AG04449 (cell line): ENCODE measurements at regions not wholly inside any gene's neighbourhood (a gene's known extent, or its start where the extent isn't known, plus 50 kb on each side); places are given as distances from the start of the nearest gene placed in this dataset.

ENCODE experiments used
- CTCF ChIA-PET: fragments of 350-600 bp; formaldehyde crosslinking; extraction: SDS; loops from one replicate; lab custom pipeline; 2021; ENCODE audit warnings: antibody characterized with exemption; lab: Yijun Ruan, JAX
- POLR2A ChIA-PET: fragments of 400-600, 350-600 bp; formaldehyde crosslinking; extraction: SDS; loops from one replicate; lab custom pipeline; 2020; ENCODE audit warnings: antibody characterized with exemption, inconsistent platforms; lab: Yijun Ruan, JAX
- DNase-seq: peaks from one replicate; pipeline ENCODE4 v3.0.0-alpha.2; 2010; ENCODE audit warnings: low read depth, low spot score
- H3K4me3 ChIP-seq: 2 replicates; pipeline ENCODE4 v1.5.1; 2011; ENCODE audit warnings: low read depth, mild to moderate bottlenecking, control low read depth, low read length
- TF ChIP-seq, protein P1 (sequence below): IDR thresholded peaks from one replicate; pipeline ENCODE4 v1.5.1; 2011; ENCODE audit warnings: mild to moderate bottlenecking, moderate library complexity, low read length, control low read depth, inconsistent platforms; ENCODE audit not compliant: insufficient read depth; ENCODE audit errors: missing control alignments

DNA sequence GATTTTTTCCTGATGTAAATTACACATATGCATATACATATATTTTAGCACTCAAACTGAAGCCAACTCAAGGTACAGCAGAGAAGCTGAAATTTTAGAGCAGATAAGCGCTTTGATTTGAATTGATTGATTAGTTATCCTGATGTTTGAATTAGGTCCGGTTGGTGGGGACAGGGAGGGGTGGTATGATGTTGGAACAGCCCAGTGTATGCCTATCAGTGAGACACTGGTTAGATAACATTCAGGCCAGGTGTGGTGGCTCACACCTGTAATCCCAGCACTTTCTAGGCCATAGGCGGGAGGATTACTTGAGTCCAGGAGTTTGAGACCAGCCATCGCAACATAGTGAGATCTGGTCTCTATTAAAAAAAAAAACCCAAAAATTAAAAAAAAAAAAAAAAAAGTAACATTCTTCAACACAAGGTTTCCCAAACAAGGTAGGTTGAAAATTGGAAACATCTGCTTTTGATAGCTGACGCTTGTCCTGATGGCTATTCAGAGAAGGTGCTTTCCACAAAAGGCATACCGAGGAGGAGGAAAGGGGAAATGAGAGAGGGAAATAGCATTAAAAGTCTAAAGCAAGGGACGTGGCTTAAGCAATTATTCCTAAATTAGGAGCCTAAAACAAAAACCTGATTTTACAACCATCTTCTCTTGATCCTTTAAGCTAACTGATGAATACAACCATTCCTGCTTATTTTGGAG, 288.4 kb upstream of the JARID2 start:
- POLR2A ChIA-PET = no interaction called here

DNA sequence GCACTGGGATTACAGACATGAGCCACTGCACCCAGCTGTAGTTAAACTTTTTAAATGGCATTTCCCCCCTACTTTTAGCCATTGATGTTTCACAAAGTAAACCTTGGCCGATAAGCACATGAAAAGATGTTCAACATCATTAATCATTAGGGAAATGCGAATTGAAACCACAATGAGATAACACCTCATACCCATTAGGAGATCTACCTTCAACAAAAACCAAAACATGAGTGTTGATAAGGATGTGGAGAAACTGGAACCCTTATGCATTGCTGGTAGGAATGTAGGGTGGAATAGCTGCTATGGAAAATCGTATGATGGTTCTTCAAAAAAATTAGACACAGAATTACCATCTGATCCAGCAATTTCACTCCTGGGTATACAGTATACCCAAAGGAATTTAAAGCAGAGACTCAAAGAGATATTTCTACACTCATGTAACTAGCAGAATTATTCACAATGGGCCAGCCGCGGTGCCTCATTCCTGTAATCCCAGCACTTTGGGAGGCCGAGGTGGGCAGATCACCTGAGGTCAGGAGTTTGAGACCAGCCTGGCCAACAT, 286.5 kb upstream of the JARID2 start:
- ChIA-PET CTCF (no interaction called here), POLR2A (no interaction called here)
- TF ChIP-seq, protein P1, sequence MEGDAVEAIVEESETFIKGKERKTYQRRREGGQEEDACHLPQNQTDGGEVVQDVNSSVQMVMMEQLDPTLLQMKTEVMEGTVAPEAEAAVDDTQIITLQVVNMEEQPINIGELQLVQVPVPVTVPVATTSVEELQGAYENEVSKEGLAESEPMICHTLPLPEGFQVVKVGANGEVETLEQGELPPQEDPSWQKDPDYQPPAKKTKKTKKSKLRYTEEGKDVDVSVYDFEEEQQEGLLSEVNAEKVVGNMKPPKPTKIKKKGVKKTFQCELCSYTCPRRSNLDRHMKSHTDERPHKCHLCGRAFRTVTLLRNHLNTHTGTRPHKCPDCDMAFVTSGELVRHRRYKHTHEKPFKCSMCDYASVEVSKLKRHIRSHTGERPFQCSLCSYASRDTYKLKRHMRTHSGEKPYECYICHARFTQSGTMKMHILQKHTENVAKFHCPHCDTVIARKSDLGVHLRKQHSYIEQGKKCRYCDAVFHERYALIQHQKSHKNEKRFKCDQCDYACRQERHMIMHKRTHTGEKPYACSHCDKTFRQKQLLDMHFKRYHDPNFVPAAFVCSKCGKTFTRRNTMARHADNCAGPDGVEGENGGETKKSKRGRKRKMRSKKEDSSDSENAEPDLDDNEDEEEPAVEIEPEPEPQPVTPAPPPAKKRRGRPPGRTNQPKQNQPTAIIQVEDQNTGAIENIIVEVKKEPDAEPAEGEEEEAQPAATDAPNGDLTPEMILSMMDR = no peak
- no peak overlapping the region for H3K4me3 ChIP-seq
- no peak for DNase-seq

More for the DNA sequence above, 288.4 kb upstream of the JARID2 start:
- CTCF ChIA-PET = interaction anchor here (0.7 kb wide), 1 partner anchor 10 kb away, joined by 4 read pairs; no protein-coding TSS in a partner anchor
- TF ChIP-seq, protein P1 = no peak
- H3K4me3 ChIP-seq = no peak overlapping the region
- no peak for DNase-seq

DNA sequence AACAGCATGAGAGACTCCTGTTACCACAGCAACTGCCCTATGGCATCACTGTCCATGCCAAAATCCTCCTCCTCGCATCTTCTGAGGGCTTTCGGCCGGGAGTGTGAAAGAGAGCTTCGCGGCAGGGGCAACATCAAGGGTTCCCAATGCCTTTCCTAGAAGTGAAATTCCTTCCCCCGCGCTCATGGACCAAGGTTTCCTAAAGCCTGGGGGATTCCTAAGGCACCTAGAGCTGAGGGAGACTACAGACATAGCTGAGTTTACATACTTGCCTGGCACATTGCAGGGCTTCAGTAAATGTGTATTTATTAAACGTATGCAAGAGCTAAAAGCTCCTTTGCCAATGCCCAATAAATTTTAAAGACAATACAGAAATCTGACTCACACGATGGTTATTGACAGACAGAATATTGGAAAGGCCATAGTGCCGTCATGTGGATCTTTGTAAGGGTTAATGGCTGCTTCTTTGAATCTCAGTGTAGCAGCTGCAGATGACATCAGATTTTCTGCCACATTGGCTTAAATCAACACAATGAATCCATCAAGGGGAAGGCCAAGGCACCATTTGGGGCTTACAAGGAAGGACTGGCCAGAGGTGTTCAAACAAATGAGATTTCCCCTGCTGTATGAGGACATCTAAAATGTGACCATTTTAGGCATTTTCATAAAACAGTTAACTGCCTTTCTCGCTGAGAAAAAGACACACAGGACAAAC, 281.2 kb upstream of the JARID2 start:
- TF ChIP-seq, protein P1 = no peak
- ChIA-PET POLR2A (no interaction called here), CTCF (interaction anchor here (1.0 kb wide), 1 partner anchor 43 kb away, joined by 3 read pairs; no protein-coding TSS in a partner anchor)
- H3K4me3 ChIP-seq = no peak overlapping the region
- DNase-seq = no peak

DNA sequence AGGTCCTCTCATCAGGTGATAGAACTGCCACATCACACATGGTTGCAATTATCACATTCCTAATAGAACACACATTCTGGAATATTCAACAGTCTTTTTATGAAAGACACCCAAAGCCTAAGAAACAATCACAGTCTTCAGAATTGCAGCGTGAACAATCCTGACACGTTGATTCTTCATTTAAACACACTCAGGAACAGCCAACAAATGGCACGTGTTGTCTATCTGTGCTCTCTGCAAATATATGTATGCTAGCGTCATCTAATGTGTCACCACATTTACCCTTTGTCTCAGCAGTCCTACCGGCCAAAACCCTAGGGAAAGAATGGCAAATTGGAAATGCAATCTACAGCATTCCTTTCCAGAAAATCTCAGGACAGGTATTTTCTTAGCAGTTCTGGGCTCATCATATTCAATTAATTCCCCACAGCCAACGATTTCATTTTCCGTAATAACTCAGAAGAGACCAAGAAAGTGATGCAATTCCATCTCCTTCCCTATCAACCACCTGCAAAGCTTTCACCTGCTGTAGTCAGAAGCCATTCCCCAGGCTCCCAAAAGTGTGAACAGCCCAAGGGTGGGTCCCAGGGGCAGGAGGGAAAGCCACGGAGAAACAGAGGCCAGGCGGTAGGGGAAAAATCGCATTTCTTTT, 280.3 kb upstream of the JARID2 start:
- CTCF ChIA-PET = interaction anchor here (1.0 kb wide), 1 partner anchor 44 kb away, joined by 3 read pairs; no protein-coding TSS in a partner anchor
- TF ChIP-seq, protein P1 = no peak
- POLR2A ChIA-PET = no interaction called here
- DNase-seq = no peak
- H3K4me3 ChIP-seq = no peak overlapping the region

DNA sequence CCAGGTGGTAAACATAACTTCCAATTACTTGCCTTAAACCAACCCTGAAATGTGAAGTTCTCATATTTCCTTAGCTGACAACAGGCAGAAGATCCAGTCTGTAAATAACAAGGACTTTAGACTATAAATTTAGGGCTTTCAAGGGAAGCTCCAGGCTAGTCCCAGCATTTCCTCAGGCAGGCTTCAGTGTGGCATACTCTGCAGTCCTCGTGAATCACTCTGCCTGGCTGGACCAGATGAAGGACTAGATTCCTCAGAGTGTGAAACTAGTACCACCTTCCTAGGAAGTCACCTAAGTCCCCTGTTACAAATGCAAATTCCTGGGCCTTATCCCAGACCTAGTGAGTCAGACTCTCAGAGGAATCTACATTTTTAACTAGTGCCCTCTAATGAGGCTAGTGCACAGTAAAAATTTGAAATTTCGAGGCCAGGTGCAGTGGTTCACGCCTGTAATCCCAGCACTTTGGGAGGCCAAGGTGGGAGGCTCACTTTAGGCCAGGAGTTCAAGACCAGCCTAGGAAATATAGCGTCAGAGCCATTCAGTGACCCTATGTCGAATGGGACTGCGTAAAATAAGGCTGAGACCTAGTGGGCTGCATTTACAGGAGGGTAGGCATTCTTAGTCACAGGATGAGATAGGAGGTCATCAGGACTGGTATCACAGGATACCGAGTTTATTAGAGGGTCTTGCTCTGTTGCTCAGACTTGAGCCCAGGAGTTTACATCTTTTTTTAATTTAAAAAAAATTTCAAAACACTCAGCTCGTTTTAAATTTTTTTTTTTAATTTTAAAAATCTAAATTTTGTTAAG, 279.6 kb upstream of the JARID2 start:
- no peak for DNase-seq
- ChIA-PET POLR2A (no interaction called here), CTCF (no interaction called here)
- TF ChIP-seq, protein P1 = no peak
- H3K4me3 ChIP-seq = no peak overlapping the region
